Right hindlimb (tissue), 1 donor: ENCODE measurements at regions not wholly inside any gene's neighbourhood (a gene's known extent, or its start where the extent isn't known, plus 50 kb on each side); places are given as distances from the start of the nearest gene placed in this dataset.

Experiments
- DNase-seq: peaks from one replicate; pipeline ENCODE4 v3.0.0-alpha.2; 2018

GRCh38 chr2:41414486-41415230, 633.2 kb upstream of the PKDCC start:
- no peak for DNase-seq

GRCh38 chr2:41417511-41417910, 630.3 kb upstream of the PKDCC start:
- DNase-seq, result no peak

GRCh38 chr2:41420219-41420618, 627.6 kb upstream of the PKDCC start:
- DNase-seq, result no peak

DNA sequence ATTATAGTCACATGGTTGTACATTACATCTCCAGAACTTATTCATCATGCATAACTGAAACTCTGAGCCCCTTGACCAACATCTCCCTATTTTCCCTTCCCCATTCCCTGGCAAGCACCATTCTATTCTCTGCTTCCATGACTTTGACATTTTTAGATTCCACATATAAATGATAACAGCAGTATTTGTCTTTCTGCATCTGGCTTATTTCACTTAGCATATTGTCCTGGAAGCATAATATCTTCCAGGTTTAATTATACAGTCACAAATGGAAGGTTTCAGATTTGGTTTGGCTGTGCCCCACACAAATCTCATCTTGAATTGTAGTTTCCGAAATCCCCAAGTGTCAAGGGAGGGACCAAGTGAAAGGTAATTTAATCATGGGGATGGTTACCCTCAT, 626.9 kb upstream of the PKDCC start:
- no peak for DNase-seq

DNA sequence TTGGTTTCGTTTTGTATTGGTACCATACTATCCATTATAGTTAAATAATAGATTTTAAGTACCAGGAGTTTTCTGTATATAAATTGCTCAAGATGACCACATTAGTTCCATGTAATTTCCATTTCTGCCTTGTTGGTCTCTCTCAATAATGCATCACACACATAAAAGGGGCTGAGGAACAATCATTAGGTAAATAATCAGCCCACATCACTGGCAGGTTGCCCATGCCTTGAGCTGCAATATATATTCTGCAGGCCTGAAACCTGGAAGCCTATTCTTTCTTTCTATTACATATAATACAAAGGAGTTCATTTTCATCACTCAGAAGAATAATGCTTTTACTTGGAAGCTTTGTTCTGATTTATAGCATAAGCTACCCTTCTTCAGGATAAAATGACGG, 616.1 kb upstream of the PKDCC start:
- DNase-seq, result no peak

GRCh38 chr2:41432459-41432858, 615.4 kb upstream of the PKDCC start:
- DNase-seq, result no peak

DNA sequence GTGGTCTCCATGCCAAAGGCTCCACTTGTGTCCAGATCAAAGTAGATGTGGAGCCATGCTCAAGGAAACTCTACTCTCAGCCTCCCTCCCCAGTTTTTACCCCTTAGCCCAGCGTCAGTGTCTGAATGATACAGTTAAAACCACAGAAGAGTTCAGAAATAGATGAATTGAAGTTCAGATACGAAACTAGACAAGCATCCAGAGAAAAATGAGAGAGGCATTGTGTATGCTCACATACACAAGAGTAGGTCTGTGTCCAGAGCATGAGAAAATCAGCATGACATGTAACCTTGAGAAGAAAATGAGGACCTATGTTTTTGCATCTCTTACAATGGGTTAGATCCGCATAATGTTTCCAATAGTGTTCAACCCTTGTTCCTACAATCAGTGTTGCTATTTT, 612.8 kb upstream of the PKDCC start:
- no peak for DNase-seq

- no peak for DNase-seq
These were observed 605.9 kb upstream of the PKDCC start for GRCh38 chr2:41441958-41442357.

- no peak for DNase-seq
These were observed 602.0 kb upstream of the PKDCC start for GRCh38 chr2:41445865-41446264.

DNA sequence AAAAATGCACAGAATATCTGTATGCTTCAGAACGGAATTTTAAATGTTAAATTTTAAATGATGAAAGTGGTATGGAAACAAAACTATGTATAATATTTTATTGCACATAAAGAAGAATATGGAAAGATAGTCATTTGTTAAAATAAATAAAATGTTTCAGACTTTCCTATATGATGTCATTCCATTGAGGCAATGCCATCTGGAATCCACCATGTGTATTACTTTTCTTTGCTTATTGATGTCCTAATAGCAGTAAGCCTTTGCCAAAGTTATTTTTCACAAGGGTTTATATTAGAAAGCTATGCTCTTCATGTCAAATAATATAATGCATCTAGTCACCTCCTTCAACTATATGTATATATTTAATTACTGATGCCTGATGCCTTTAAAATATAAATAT, 601.6 kb upstream of the PKDCC start:
- no peak for DNase-seq

DNA sequence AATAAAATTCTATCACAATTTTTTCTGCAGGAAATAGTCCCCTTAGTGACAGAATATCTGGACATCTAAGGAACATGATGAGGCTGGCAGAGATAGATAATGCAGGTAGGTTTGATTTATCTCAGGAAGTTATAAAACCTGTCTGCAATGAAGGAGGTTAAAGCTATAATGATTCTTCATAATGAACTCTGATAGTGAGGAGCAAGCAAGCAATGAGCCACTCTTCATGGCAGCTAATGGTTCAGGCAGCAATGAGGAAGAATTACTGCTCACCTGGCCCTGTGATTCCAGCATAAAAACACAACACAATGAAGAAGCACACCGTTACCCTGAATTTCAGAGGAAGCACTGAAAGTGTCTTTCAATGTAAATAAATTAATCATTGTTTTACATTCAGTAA, 599.6 kb upstream of the PKDCC start:
- DNase-seq, result no peak

DNA sequence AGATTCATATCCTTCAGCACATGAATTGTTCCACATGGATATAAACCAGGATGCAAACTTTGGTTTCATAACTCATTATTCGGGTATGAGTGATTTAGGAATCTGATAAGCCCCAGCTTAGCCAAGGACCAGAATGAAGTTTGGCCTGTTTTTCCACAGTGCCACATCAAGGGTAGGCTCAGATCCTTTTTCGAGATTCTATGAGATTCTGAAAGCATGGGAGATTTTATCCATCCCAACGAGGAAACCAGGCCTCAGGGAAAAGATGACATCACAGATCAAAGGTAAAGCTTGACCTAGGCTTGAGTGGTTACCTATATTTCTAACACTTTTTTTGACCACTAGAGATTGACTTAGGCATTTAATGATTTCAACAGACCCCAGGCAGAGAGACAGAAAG, 590.8 kb upstream of the PKDCC start:
- no peak for DNase-seq

DNA sequence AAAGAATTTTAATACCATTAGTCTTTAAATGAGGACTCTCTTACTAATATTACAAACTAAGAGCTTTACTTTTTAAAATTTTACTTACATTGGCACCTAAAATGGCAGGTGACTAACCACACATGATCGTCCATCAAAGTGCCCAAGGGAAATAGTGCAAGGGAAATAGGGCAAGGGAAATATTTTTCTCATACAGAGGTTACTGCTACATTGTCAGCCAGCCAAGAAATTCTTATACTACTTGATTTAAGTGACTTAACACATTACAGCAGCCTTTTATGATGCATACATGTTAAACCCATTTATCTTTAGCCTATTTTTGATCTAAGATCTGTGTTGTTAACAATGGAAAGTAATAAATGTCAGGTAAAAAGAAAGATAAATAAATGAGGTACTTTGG, 587.2 kb upstream of the PKDCC start:
- no peak for DNase-seq

DNA sequence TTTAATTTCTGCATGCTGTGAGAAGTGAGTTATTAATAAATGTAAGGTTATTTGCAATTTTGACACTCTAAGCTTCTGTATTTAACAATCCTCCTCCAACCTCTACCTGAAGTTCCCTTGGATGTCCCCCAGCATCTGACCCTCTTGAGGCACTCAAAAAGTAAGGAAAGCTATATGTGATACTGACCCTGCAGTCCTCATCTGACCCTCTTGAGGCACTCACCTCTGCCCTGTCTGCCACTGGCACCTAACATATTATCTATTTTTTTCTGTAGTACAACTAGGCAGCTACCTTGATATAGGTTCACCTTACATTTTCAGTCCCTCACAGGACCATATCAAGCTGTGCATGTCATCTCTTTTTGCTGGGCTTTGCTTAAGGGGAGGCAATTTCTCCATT, 583.4 kb upstream of the PKDCC start:
- DNase-seq, result no peak

DNA sequence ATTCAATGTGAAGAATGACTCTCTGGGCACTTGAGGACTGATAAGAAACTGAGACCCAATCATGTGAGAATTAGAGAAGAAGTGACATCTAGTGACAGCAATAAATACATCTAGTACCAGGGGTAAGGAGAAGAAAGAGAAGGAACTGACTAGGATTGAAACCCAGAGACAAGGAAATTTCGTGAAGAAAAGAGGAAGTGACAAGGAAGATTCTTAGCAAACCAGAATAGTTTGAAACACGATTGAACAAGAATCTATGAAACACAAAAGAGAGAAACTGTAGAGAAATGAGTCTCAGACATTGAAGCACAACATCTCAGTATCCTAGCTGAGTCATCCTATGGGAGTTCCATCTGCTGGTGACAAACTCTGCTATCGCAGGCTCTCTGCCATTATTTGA, 571.9 kb upstream of the PKDCC start:
- DNase-seq, result no peak

DNA sequence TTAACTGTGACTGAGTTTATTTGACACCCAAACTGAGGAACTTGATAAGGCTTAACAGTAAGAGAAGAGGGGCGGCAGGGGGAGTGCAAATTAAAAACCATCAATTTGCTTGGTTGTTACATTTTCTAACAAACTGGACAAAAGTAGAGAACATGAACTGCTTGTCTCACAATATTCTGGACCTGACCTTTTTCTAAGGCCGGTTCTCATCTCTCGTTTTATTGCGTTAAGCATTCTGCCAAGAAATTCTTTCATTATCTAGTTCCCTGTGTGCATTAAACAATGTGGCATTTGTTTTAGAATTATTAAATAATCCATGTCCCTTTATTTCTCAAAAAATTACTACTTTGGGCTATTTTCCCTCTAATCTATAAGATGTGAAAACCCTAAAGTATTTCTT, 565.2 kb upstream of the PKDCC start:
- no peak for DNase-seq

- no peak for DNase-seq
These were observed 564.6 kb upstream of the PKDCC start for GRCh38 chr2:41483226-41483625.

DNA sequence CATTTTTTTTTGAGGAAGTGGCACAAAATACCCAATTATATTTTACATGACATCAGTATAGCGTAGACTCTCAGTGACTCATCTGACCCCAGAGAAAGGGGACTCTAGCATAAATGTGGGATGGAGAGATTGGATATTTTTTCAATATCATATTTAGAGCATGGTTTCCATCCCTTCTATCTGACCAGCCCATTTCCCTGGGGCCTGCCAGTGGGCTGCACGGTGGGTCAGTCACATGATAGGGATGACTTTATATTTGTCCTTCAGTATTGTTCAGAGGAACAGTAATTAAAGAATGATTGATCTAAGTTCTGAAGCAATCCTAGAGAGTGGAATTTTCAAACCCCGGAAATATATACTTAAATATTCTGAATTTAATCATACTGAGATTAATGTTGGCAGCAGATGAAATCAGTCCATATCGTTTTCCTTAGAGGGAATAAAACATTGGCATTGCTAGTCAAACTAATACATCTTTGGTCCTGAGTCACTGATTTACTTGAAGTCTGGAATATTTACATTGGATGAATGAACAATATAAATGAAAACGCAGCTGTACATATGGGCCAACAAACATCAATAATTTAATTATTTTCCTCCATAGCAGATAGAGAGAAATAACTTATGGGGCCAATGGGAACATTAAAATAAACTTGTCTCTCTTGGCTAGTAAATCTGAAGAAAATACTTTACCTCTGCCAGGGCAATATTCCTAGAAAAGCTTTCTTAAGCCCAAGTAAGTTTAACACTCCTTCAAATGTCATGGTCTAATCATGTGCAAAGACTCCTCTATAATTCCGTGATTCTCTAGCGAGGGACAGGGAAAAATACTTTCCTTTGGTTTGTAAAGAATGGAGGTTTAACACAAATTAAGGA, 563.6 kb upstream of the PKDCC start:
- DNase-seq, result peak; percentile 55

DNA sequence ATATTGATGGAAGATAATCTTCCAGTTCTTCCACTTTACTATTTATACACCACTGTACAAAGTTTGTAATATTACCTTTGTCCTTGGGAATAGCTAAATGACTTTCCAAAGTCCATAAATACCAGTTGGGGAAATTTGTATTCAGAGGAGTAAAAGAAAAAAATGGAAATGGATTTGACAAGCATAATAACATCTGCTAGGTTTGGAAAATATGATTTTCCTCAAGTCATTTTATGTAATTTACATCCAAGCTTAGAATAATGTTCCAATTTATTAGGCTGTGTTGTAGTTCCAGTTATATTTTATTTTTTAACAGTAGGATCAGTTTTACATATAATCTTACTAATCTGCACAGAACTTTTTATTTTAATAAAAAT, 563.0 kb upstream of the PKDCC start:
- no peak for DNase-seq

DNA sequence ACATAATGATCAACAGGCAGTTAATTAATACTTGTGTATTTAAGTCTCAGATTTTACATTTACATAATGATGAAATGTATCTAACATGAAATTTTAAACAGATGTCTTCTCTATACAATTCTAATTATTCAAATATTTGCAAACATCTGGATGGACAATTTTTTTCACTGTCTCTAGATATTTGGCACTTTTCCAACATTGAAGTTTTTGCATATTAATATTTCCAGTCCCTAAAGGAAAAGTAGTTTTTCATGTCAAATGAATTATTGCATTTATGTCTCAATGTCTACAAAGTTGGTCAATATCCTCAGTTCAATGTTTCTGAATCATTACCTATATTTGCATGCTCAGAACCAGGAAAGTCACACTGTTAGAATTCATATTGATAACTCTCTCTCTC, 560.9 kb upstream of the PKDCC start:
- no peak for DNase-seq

DNA sequence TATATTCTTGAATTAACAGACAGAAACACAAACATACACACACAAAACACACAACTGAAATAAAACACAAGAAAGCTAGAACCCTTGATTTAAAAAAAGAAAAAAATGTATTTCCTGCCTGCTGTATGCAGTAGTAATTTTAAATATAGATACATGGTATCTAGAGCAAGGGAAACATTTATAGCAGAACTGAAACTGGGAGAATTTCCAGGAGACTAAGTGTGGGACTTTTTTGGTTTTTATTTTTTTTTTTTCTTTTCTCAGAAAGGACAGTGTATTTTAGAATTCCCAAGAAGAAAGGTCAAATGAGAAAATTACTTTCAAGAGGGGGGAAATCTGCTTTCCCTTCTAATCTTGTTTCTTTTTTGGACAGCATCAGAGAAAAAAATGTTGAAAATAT, 558.9 kb upstream of the PKDCC start:
- DNase-seq, result no peak

GRCh38 chr2:41489638-41490037, 558.2 kb upstream of the PKDCC start:
- no peak for DNase-seq

GRCh38 chr2:41495050-41495449, 552.8 kb upstream of the PKDCC start:
- no peak for DNase-seq

- DNase-seq, result no peak
These were observed 550.9 kb upstream of the PKDCC start for GRCh38 chr2:41496908-41497307.

DNA sequence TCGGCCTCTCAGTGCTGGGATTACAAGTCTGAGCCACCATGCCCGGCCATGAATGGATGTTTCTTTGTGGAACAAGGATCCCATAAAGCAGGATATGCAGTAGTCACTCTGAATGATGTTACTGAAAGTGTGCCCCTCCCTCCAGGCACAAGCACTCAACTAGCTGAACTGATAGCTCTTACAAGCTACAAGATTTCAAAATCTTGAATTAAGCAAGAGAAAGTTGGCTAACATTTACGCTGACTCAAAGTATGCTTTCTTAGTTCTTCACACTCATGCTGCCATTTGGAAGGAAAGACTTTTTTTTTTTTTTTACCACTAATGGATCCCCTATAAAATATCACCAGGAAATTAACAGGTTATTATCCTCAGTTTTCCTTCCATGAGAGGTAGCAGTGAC, 549.0 kb upstream of the PKDCC start:
- no peak for DNase-seq
